ENCODE measurements at regions not wholly inside any gene's neighbourhood (a gene's known extent, or its start where the extent isn't known, plus 50 kb on each side); places are given as distances from the start of the nearest gene placed in this dataset.

GRCh38 chr2:161063157-161063945 is 96.9 kb upstream of the TANK start:
- Histone ChIP-seq H3K27me3 (ENCODE audit: control insufficient read depth, extremely low read depth, insufficient read depth, low read length) (no peaks in the 10 kb centered on the region), H3K9me1 (ENCODE audit: control insufficient read depth, extremely low read depth, insufficient read depth, low read length) (no peaks in the 10 kb centered on the region), H3K27ac (ENCODE audit: control insufficient read depth, insufficient read depth, low read length) (peak overlapping the region; percentile 17), H3K4me1 (ENCODE audit: control insufficient read depth, extremely low read depth, insufficient read depth, low read length) (peaks cover 11% of the 10 kb centered on the region), H3K4me2 (ENCODE audit: control insufficient read depth, extremely low read depth, insufficient read depth, low read depth, low read length) (peak overlapping the region; percentile 80), H3K36me3 (ENCODE audit: control insufficient read depth in 2 of 2, extremely low read depth in 1 of 2, insufficient read depth in 2 of 2, low read length in 2 of 2) (no peaks in the 10 kb centered on the region), H3K79me2 (ENCODE audit: control insufficient read depth, insufficient read depth, low read length) (no peaks in the 10 kb centered on the region), H3K9ac (ENCODE audit: control insufficient read depth, extremely low read depth, insufficient read depth, low read length) (no peak overlapping the region), H3K9me3 (ENCODE audit: control insufficient read depth, low read depth, low read length) (no peaks in the 10 kb centered on the region), H2AFZ (ENCODE audit: control insufficient read depth, low read length) (peak overlapping the region; percentile 62), H3K4me3 (ENCODE audit: control insufficient read depth in 2 of 3, extremely low read depth in 1 of 3, insufficient read depth in 2 of 3, low read depth in 1 of 3, low read length in 3 of 3) (peak overlapping the region in 2 of 3 experiments; percentile 15 to 39), H4K20me1 (ENCODE audit: control insufficient read depth, extremely low read depth, insufficient read depth, low read length) (no peaks in the 10 kb centered on the region)
- TF ChIP-seq CTCF (optimal IDR thresholded peaks at IDR 0.05 in 1 of 3, IDR thresholded peaks at IDR 0.05 in 1 of 3, conservative IDR thresholded peaks at IDR 0.05 in 1 of 3; ENCODE audit: extremely low read depth in 1 of 3, insufficient read depth in 2 of 3, low read length in 3 of 3) (peak; percentile 72 to 96 (median 84)), EZH2 (IDR thresholded peaks at IDR 0.05; ENCODE audit: low read length) (no peak)
- dilution Hi-C loops (cut with MboI; ENCODE audit: extremely low pct_ligation_motif_present, low sequenced_read_pairs) = no loop called here
- FAIRE-seq (peak; percentile 94), DNase-seq (ENCODE audit: low read depth, low spot score) (peak; percentile 36)

- Histone ChIP-seq H3K79me2 (ENCODE audit: control insufficient read depth, insufficient read depth, low read length) (no peaks in the 10 kb centered on the region), H3K4me1 (ENCODE audit: control insufficient read depth, extremely low read depth, insufficient read depth, low read length) (peaks cover 13% of the 10 kb centered on the region), H3K4me3 (ENCODE audit: control insufficient read depth in 2 of 3, extremely low read depth in 1 of 3, insufficient read depth in 2 of 3, low read depth in 1 of 3, low read length in 3 of 3) (no peak overlapping the region), H3K9me3 (ENCODE audit: control insufficient read depth, low read depth, low read length) (no peaks in the 10 kb centered on the region), H3K27ac (ENCODE audit: control insufficient read depth, insufficient read depth, low read length) (no peak overlapping the region), H3K4me2 (ENCODE audit: control insufficient read depth, extremely low read depth, insufficient read depth, low read depth, low read length) (no peak overlapping the region), H2AFZ (ENCODE audit: control insufficient read depth, low read length) (peak overlapping the region; percentile 32), H4K20me1 (ENCODE audit: control insufficient read depth, extremely low read depth, insufficient read depth, low read length) (no peaks in the 10 kb centered on the region), H3K36me3 (ENCODE audit: control insufficient read depth in 2 of 2, extremely low read depth in 1 of 2, insufficient read depth in 2 of 2, low read length in 2 of 2) (no peaks in the 10 kb centered on the region), H3K9ac (ENCODE audit: control insufficient read depth, extremely low read depth, insufficient read depth, low read length) (no peak overlapping the region), H3K9me1 (ENCODE audit: control insufficient read depth, extremely low read depth, insufficient read depth, low read length) (no peaks in the 10 kb centered on the region), H3K27me3 (ENCODE audit: control insufficient read depth, extremely low read depth, insufficient read depth, low read length) (no peaks in the 10 kb centered on the region)
- TF ChIP-seq EZH2 (IDR thresholded peaks at IDR 0.05; ENCODE audit: low read length) = no peak
- TF ChIP-seq CTCF (optimal IDR thresholded peaks at IDR 0.05 in 1 of 3, IDR thresholded peaks at IDR 0.05 in 1 of 3, conservative IDR thresholded peaks at IDR 0.05 in 1 of 3; ENCODE audit: extremely low read depth in 1 of 3, insufficient read depth in 2 of 3, low read length in 3 of 3) = no peak
- no peak for DNase-seq (ENCODE audit: low read depth, low spot score)
- no peak for FAIRE-seq
- dilution Hi-C loops (cut with MboI; ENCODE audit: extremely low pct_ligation_motif_present, low sequenced_read_pairs) = no loop called here
These were observed 96.3 kb upstream of the TANK start for GRCh38 chr2:161063946-161064306.

All from keratinocyte (primary cell).